GM18517 (cell line): ENCODE measurements at regions not wholly inside any gene's neighbourhood (a gene's known extent, or its start where the extent isn't known, plus 50 kb on each side); places are given as distances from the start of the nearest gene placed in this dataset.

Source experiments
- ATAC-seq: cut with Tn5 transposase; IDR thresholded peaks from one replicate; pipeline ENCODE4 v1.9.1; 2021; ENCODE audit warnings: mild to moderate bottlenecking, moderate library complexity; ENCODE audit not compliant: unreplicated experiment

GRCh38 chr5:128665747-128666355 lies 127.8 kb upstream of the FBN2 start:
- no peak for ATAC-seq

GRCh38 chr5:128667152-128667551 lies 129.1 kb upstream of the FBN2 start:
- no peak for ATAC-seq

GRCh38 chr5:128667751-128668150 lies 129.7 kb upstream of the FBN2 start:
- no peak for ATAC-seq

GRCh38 chr5:128668921-128669320 lies 130.9 kb upstream of the FBN2 start:
- no peak for ATAC-seq

- no peak for ATAC-seq
These were observed 131.8 kb upstream of the FBN2 start for GRCh38 chr5:128669803-128670202.

- ATAC-seq, result no peak
These were observed 133.9 kb upstream of the FBN2 start for GRCh38 chr5:128671943-128672342.

- ATAC-seq, result no peak
These were observed 135.0 kb upstream of the FBN2 start for GRCh38 chr5:128673000-128673399.

- no peak for ATAC-seq
These were observed 135.4 kb upstream of the FBN2 start for GRCh38 chr5:128673411-128673957.

- ATAC-seq, result no peak
These were observed 135.9 kb upstream of the FBN2 start for GRCh38 chr5:128673970-128674369.

GRCh38 chr5:128674837-128675446 lies 136.9 kb upstream of the FBN2 start:
- ATAC-seq, result peak; percentile 85

- no peak for ATAC-seq
These were observed 143.1 kb upstream of the FBN2 start for GRCh38 chr5:128681096-128681495.

- ATAC-seq, result no peak
These were observed 143.9 kb upstream of the FBN2 start for GRCh38 chr5:128681764-128682592.

- no peak for ATAC-seq
These were observed 144.6 kb upstream of the FBN2 start for GRCh38 chr5:128682669-128683068.

- ATAC-seq, result no peak
These were observed 146.9 kb upstream of the FBN2 start for GRCh38 chr5:128684961-128685360.

GRCh38 chr5:128687930-128688329 lies 149.9 kb upstream of the FBN2 start:
- ATAC-seq, result no peak

- ATAC-seq, result no peak
These were observed 155.7 kb upstream of the FBN2 start for GRCh38 chr5:128693764-128694163.

GRCh38 chr5:128695791-128696530 lies 157.9 kb upstream of the FBN2 start:
- no peak for ATAC-seq

GRCh38 chr5:128701301-128701700 lies 163.3 kb upstream of the FBN2 start:
- no peak for ATAC-seq

- no peak for ATAC-seq
These were observed 165.3 kb upstream of the FBN2 start for GRCh38 chr5:128703322-128703721.

- no peak for ATAC-seq
These were observed 168.2 kb upstream of the FBN2 start for GRCh38 chr5:128706269-128706668.

GRCh38 chr5:128708841-128709240 lies 170.8 kb upstream of the FBN2 start:
- ATAC-seq, result no peak
